RWPE2 (cell line): ENCODE measurements at regions not wholly inside any gene's neighbourhood (a gene's known extent, or its start where the extent isn't known, plus 50 kb on each side); places are given as distances from the start of the nearest gene placed in this dataset.

ENCODE experiments used
- ATAC-seq: fragments of 200-7000 bp; cut with Tn5 transposase; 3 replicates; pipeline ENCODE4 v1.9.1; 2021; ENCODE audit warnings: low read depth
- DNase-seq: peaks from one replicate; pipeline ENCODE4 v3.0.0-alpha.2; 2020; ENCODE audit warnings: low spot score
- H3K27ac ChIP-seq: fragments of 450-650 bp; 2 replicates; pipeline ENCODE4 v1.5.1; 2017; ENCODE audit warnings: mild to moderate bottlenecking; ENCODE audit not compliant: poor library complexity, severe bottlenecking
- H3K27me3 ChIP-seq: fragments of 250-450 bp; sonication (Bioruptor Pico); 2 replicates; pipeline ENCODE4 v1.5.1; 2021; ENCODE audit warnings: mild to moderate bottlenecking, moderate library complexity; ENCODE audit not compliant: insufficient read depth, poor library complexity, severe bottlenecking
- H3K36me3 ChIP-seq: fragments of 250-450 bp; sonication (Bioruptor Pico); 2 replicates; pipeline ENCODE4 v1.5.1; 2020; ENCODE audit warnings: low read depth, mild to moderate bottlenecking, moderate library complexity
- H3K4me1 ChIP-seq: fragments of 250-450 bp; sonication (Bioruptor Pico); 2 replicates; pipeline ENCODE4 v1.5.1; 2021; ENCODE audit warnings: mild to moderate bottlenecking, moderate library complexity; ENCODE audit not compliant: insufficient read depth, poor library complexity, severe bottlenecking
- H3K4me3 ChIP-seq: fragments of 250-450 bp; sonication (Bioruptor Pico); 2 replicates; pipeline ENCODE4 v1.5.1; 2021; ENCODE audit warnings: mild to moderate bottlenecking, moderate library complexity; ENCODE audit not compliant: severe bottlenecking
- H3K9me3 ChIP-seq: fragments of 250-450 bp; sonication (Bioruptor Pico); 2 replicates; pipeline ENCODE4 v1.5.1; 2021; ENCODE audit warnings: mild to moderate bottlenecking, moderate library complexity; ENCODE audit not compliant: severe bottlenecking
- TF ChIP-seq, protein P1 (sequence below): fragments of 450-650 bp; IDR thresholded peaks from one replicate; pipeline ENCODE4 v1.5.1; 2017; ENCODE audit warnings: mild to moderate bottlenecking, moderate library complexity; ENCODE audit not compliant: poor library complexity, severe bottlenecking

DNA sequence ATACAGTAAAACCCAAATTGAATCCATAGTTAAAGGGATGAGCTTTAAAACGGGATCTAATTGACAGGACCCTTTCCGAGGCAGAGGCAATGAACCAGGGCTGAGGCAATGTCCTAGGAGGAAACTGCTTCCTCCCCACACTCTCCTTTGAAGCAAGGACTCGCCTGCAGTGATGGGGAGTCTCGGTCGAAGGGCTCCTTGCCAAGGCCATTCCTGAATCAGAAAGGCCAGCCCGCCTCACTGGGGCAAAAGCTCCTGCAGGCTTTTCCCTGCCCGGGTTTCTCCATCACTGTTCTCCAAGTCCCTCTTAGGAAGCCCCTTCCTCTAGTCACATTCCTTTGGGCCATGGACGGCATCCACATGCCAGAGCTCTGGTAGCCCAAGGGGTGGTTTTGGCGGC lies 132.0 kb downstream of the RBFOX3 start:
- Histone ChIP-seq H3K4me3 (no peak overlapping the region), H3K27me3 (peaks cover 90% of the 10 kb centered on the region), H3K27ac (no peak overlapping the region), H3K4me1 (no peaks in the 10 kb centered on the region), H3K9me3 (no peaks in the 10 kb centered on the region), H3K36me3 (no peaks in the 10 kb centered on the region)
- DNase-seq, result no peak
- TF ChIP-seq, protein P1, sequence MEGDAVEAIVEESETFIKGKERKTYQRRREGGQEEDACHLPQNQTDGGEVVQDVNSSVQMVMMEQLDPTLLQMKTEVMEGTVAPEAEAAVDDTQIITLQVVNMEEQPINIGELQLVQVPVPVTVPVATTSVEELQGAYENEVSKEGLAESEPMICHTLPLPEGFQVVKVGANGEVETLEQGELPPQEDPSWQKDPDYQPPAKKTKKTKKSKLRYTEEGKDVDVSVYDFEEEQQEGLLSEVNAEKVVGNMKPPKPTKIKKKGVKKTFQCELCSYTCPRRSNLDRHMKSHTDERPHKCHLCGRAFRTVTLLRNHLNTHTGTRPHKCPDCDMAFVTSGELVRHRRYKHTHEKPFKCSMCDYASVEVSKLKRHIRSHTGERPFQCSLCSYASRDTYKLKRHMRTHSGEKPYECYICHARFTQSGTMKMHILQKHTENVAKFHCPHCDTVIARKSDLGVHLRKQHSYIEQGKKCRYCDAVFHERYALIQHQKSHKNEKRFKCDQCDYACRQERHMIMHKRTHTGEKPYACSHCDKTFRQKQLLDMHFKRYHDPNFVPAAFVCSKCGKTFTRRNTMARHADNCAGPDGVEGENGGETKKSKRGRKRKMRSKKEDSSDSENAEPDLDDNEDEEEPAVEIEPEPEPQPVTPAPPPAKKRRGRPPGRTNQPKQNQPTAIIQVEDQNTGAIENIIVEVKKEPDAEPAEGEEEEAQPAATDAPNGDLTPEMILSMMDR, result no peak
- ATAC-seq, result no peak

DNA sequence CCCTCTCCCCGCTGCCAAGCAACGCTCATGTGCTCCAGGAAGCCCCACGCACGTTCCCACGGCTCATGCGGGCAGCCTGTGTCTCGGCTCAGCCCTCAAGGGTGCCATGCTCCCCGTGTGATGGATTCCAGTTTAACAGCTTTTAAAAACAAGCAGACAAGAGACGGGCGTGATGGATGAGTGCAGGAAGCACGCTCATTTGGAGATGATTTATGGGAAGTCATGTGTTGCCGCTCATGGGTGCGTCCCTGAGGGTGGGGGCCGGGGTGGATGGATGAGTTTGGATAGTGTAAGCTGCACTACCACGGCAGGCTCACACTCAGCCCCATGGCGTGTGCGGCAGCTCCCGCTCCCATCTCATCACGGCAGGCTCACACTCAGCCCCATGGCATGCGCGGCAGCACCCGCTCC lies 132.8 kb downstream of the RBFOX3 start:
- Histone ChIP-seq H3K27me3 (peaks cover 92% of the 10 kb centered on the region), H3K4me3 (no peak overlapping the region), H3K4me1 (no peaks in the 10 kb centered on the region), H3K36me3 (no peaks in the 10 kb centered on the region), H3K27ac (no peak overlapping the region), H3K9me3 (no peaks in the 10 kb centered on the region)
- ATAC-seq, result peak; percentile 20; the same call in 1 of the 3 replicates
- no peak for DNase-seq
- TF ChIP-seq, protein P1, result no peak

DNA sequence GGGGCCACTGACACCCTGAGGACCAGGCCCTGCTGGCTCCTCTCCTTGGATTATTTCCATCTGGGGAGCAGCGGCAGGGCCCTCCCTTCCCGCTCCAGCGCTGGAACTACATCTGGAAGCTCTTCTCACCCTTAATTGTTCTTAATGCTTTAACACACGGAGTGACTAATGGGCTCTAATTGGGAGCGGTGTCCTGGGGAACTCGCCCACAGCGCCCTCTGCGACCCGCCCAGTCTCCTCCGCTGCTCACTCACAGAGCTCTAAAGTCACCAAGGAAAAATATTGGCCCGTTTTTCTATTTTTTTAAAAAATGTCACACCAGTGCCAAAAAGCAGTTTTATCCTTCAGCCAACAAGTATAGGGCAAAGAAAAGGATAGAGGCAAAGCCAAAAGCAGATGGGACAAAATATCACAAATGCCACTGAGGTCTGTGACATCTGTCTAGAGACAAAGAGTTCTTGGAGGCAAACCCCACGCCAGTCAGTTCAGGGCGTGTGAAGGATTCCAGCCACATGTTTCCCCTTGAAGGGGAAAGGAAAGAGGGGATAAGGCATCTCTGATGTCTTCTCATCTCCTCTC lies 134.7 kb downstream of the RBFOX3 start:
- no peaks in the 10 kb centered on the region for H3K9me3 ChIP-seq
- TF ChIP-seq, protein P1, result no peak
- H3K4me3 ChIP-seq, result no peak overlapping the region
- no peak overlapping the region for H3K27ac ChIP-seq
- no peaks in the 10 kb centered on the region for H3K36me3 ChIP-seq
- H3K27me3 ChIP-seq, result peaks cover 86% of the 10 kb centered on the region
- H3K4me1 ChIP-seq, result no peaks in the 10 kb centered on the region
- no peak for ATAC-seq
- DNase-seq, result no peak

DNA sequence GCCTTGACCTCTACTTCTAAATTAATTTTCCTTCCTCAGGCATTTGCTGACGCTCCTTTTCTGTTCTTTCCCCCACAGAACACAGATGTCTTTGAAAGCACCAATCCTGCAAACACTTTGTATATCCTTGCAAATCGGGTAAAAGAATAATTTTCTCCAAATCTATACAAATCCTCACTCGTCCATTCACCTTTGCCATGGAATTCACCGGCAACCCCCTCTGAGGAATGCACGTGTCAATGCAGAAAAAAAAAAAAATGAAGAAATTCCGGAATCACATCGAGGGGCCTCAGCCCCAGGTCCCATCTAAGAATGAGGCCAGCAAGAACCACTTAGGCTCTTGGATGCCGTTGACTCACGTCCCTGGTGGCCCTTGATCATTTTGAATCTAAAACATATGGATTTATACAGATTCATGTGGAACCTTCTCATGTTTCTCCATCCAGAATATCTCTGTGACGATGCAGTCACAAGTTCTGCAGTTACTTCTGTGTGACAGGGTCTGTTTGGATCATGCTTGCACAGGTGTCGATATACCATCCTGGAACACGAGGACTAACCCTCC lies 136.9 kb downstream of the RBFOX3 start:
- H3K4me1 ChIP-seq, result no peaks in the 10 kb centered on the region
- DNase-seq (no peak), ATAC-seq (no peak)
- H3K4me3 ChIP-seq, result no peak overlapping the region
- TF ChIP-seq, protein P1, result no peak
- peaks cover 85% of the 10 kb centered on the region for H3K27me3 ChIP-seq
- H3K9me3 ChIP-seq, result no peaks in the 10 kb centered on the region
- no peaks in the 10 kb centered on the region for H3K36me3 ChIP-seq
- H3K27ac ChIP-seq, result no peak overlapping the region
